ENCODE measurements at regions not wholly inside any gene's neighbourhood (a gene's known extent, or its start where the extent isn't known, plus 50 kb on each side); places are given as distances from the start of the nearest gene placed in this dataset.

DNA sequence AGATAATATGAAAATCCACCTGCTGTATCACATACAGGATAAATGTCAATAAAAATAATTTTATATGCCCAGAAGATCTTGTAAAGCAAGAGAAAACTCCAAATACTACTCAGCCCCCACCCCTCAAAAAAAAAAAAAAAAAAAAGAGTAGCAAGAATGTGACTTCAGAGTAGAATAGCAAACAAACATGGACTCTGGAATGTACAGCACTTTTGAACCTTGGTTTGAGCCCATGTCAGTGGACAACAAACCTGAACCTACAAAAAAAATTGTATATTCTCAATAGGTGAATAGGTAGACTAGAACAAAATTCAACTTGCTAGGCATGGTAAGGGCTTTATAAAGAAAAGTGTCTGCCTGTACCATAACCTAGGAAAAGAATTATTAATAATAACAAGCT lies 428.0 kb downstream of the SLITRK6 start:
- DNase-seq = no peak

GRCh38 chr13:85368686-85369085 lies 430.5 kb downstream of the SLITRK6 start:
- no peak for DNase-seq

DNA sequence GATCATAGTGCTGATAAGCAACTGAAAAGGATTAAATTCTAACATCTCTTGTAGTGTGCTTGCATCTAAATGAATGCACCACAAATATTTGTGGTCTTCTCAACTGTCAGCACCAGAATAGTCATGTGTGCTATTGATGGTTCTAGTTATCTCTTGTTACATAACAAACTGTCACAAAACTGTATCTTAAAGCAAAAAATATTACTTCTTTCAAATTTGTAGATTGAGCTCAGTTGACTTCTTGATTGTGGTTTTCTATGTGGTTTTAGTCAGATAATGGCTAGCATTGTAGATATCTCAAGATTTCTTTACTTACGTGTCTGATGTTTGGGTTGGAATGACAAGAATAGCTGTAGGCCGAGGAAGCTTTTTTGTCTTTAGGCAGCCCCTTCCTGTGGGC lies 431.3 kb downstream of the SLITRK6 start:
- peak; percentile 76 for DNase-seq

GRCh38 chr13:85366759-85367417 lies 432.3 kb downstream of the SLITRK6 start:
- DNase-seq = no peak

DNA sequence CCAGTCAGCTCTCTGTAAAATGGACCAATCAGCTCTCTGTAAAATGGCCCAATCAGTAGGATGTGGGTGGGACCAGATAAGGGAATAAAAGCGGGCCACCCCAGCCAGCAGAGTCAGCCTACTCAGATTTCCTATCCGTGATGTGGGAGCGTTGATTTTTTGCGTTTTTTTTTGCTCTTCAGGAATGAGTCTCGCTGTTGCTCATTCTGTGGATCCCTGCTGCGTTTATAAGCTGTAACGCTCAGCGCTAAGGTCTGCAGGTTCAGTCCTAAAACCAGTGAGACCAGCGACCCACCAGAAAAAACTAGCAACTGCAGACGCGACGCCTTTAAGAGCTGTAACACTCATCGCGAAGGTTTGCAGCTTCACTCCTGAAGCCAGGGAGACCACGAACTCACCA lies 435.7 kb downstream of the SLITRK6 start:
- DNase-seq = no peak

DNA sequence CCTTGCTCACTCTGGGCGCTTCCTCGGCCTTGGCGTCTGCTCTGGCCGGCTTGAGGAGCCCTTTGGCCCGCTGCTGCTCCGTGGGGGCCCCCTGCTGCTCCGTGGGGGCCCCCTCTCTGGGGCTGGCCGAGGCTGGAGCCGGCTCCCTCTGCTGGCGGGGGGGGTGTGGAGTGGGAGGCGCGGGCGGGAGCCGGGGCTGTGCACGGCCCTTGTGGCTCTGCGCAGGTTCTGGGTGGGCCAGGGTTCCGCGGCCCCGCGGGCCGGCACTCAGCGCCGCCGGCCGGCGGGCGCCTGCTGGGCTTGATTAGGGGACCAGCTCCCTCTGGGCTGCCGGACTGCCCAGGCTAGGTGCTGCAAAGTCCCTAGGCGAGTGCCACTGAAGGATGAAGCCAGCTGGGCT lies 436.2 kb downstream of the SLITRK6 start:
- DNase-seq = no peak

DNA sequence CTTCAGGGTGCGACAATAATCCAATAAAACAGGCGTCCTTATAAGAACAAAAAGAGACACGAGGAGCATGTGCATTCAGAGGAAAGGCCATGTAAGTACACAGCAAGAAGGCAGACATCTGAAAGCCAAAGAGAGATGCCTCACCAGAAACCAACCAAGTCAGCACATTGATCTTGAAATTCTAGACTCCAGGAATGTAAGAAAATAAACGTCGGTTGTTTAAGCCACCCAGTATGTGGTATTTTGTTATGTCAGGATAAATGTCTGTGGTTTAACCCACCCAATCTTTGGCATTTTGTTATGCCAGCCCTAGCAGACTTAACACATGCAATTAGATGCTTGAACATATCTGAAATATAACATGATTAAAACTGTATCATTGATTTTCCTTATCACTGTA lies 452.0 kb downstream of the SLITRK6 start:
- DNase-seq = no peak

DNA sequence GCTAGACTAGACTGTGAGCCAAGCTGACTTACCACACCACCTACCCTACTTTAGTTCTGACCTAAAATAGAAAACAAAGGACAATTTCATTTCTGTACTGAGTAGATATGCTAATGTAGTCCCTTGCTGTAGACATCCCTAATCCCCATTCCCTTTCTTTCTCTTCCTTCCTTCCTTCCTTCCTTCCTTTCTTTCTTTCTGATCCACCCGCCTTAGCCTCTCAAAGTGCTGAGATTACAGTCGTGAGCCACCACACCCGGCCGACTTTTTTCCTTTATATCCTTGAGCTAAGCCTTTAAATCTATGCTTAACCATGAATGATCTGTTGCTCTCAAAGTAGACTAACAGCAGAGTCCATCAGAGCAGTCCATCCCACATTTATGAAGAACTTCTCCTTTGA lies 465.0 kb downstream of the SLITRK6 start:
- no peak for DNase-seq

- no peak for DNase-seq
Observed at GRCh38 chr13:85333506-85334020, 465.7 kb downstream of the SLITRK6 start.

- no peak for DNase-seq
Observed at GRCh38 chr13:85332615-85333014, 466.6 kb downstream of the SLITRK6 start.

GRCh38 chr13:85321734-85322133 lies 477.5 kb downstream of the SLITRK6 start:
- DNase-seq = no peak

DNA sequence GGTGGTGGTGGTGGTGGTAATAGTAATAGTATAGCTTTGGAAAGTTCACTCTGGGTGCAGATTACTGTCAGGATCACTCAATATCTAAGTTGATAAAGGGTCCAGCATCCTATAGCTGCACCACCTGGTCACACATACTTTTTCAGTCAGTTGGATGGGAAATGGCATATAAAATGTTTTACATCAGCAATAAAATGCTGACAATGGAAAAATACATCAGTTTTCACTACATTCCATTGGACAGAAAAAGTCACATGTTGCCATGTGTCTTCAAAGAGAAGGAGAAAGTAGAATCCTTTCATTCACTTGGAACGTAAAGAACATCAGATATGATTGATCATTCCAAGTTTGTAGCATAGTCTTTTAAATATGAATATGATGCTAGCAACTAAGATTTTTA lies 481.4 kb downstream of the SLITRK6 start:
- DNase-seq = no peak

GRCh38 chr13:85316506-85317025 lies 482.7 kb downstream of the SLITRK6 start:
- no peak for DNase-seq

- DNase-seq = no peak
Observed at GRCh38 chr13:85314686-85315085, 484.5 kb downstream of the SLITRK6 start.

DNA sequence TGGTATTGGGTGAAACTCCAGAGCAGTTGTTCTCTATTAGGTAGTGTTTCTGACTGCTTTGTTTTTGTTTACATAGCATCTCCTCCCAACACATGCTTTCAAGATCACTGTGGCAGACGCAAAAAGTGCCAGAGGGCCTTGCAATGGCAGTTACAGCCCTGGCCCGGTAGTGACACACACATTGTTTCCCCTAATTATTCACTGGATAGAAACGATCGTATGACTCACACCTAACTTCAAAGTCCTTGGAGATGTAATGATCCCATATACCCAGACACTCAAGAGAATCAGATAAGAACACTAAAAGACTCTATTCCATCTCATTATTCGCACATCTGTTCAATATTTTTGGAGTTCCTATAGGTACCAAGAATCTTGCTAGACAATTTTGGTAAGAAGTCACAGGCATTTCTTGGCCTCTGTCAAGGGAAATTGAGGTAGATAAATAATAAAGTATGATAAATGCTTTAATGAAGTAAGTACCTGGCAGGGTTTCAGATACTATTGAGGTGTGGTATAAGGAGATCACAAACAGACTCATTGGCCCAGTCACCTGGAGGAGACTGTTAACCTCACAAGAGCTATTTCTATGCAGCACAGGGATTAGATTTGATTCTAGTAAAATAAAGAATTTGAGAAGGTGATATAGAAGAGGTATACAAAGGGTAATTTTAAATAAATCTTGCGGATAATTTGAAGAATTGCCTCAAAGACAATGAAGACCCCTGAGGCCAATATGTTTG lies 485.3 kb downstream of the SLITRK6 start:
- DNase-seq = no peak

DNA sequence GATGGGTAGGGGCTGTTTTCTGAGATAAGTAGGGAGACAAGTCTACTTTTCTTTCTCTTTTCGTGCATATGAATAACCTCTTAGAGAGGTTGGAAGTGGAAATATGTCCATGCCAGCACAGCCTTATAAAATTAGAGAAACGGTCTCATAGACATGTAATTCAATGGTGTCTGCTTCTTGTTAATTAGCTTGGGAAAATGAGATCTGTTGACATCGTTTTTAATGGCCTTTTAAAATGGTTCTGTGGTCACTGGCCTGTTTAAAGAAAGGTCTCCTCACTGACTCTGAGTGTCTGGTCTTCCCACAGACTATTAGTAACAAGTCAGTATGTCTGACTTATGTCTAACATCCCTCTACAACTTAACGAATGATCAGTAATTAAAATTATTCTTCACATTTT lies 487.1 kb downstream of the SLITRK6 start:
- DNase-seq = no peak

DNA sequence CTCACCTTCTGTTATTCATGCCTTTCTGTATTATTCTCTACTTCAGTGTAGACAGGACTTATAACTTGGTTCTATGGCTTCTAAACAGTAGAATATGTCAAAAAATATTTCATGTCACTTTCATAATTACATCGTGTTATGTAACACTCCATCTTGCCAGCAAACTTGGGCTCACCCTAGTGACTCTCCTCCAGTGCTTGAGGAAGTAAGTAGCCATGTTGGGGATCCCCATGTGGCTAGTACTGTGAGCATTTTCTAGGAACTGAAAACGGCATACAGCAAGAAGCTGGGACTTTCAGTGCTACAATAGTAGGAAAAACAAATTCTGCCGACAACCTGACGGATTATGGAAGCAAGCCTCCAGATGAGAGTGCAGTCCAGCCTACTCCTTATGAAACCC lies 495.6 kb downstream of the SLITRK6 start:
- DNase-seq = no peak

DNA sequence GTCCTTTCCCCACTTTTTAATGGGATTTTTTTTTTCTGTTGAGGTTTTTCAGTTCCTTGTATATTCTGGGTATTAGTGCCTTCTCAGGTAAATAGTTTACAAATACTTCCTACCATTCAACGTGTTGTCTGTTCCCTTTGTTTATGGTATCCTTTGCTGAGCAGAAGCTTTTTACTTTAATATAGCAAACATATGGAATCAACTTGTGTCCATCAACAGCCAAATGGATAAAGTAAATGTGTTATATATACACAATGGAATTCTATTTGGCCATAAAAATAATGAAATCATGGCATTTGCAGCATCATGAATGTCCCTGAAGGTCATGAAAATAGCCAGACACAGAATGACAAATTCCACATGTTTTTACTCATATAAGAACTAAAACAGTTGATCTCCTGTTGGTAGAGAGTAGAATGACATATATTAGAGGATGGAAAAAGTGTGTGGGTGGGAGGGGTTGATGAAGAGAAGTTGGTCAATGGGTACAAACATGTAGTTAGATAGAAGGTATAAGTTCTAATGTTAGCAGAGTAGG lies 500.8 kb downstream of the SLITRK6 start:
- DNase-seq = no peak

GRCh38 chr13:85288698-85289097 lies 510.5 kb downstream of the SLITRK6 start:
- DNase-seq = no peak

- no peak for DNase-seq
Observed at GRCh38 chr13:85287528-85287927, 511.7 kb downstream of the SLITRK6 start.

DNA sequence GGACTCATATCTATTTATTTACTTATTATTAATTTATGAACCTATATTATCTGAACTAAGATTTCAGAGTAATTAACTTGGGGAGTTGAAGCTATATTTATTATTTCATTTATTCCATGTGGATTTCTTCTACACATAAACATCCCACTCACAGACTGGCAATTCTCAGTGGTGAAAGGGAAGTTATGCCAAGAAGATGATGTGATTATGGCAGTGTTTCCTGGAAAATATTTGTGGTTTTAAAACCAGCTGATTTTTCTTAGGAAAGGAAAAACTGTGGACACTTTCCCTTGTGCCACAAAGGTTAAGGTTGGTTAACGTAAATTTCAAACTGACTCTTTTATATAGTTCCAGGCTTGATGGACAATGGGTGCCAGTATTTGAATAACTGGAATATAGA lies 513.1 kb downstream of the SLITRK6 start:
- peak; percentile 24 for DNase-seq

DNA sequence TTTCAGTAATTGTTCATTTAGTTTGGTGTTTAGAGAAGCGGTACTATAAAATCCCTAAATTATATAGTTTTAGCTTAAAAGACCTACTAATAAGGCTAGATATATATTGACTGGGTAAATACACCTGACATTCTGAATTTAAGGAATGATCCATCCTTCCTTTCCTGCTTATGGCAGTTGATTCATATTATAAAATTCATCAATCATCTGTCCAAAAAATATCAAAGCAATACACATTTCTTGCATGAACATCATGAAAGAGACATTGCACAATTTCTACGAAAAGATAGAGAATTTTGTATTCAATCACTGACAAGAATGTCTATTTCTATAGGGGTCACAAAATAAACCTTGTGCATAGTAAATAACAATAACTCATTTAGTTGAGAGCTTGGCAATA lies 514.9 kb downstream of the SLITRK6 start:
- DNase-seq = no peak

GRCh38 chr13:85283408-85283807 lies 515.8 kb downstream of the SLITRK6 start:
- DNase-seq = peak; percentile 26

GRCh38 chr13:85282876-85283275 lies 516.3 kb downstream of the SLITRK6 start:
- DNase-seq = no peak

All from NCI-H226 (cell line).